Suprapubic skin (tissue), 4 donors: ENCODE measurements at regions not wholly inside any gene's neighbourhood (a gene's known extent, or its start where the extent isn't known, plus 50 kb on each side); places are given as distances from the start of the nearest gene placed in this dataset.

Experiments
- DNase-seq, 2 donors: peaks; one replicate each; pipeline ENCODE4 v3.0.0-alpha.2; 2019; ENCODE audit warnings: low spot score in 2 of 2
- H3K27ac ChIP-seq: fragments of 200-600 bp; sonication (generic); one replicate; pipeline ENCODE4 v1.5.1; 2019
- H3K27me3 ChIP-seq: fragments of 200-600 bp; sonication (generic); one replicate; pipeline ENCODE4 v1.5.1; 2019
- H3K36me3 ChIP-seq: fragments of 200-600 bp; sonication (generic); one replicate; pipeline ENCODE4 v1.5.1; 2019
- H3K4me1 ChIP-seq: fragments of 200-600 bp; sonication (generic); one replicate; pipeline ENCODE4 v1.5.1; 2019
- H3K4me3 ChIP-seq: fragments of 200-600 bp; sonication (generic); one replicate; pipeline ENCODE4 v1.5.1; 2019; ENCODE audit warnings: mild to moderate bottlenecking
- H3K9me3 ChIP-seq: fragments of 200-600 bp; sonication (generic); one replicate; pipeline ENCODE4 v1.5.1; 2019
- CTCF ChIP-seq, 2 donors: fragments of 200-600 bp in 1 of 2; fragments of 450-650 bp in 1 of 2; sonication (generic) in 1 of 2; IDR thresholded peaks; one replicate each; pipeline ENCODE4 v1.5.1; 2016 to 2019; ENCODE audit warnings: antibody characterized with exemption in 2 of 2, mild to moderate bottlenecking in 1 of 2, moderate library complexity in 1 of 2
- EP300 ChIP-seq: sonication (generic); formaldehyde crosslinking; IDR thresholded peaks from one replicate; pipeline ENCODE4 v1.6.1; 2017; ENCODE audit warnings: antibody characterized with exemption
- POLR2A ChIP-seq, 2 donors: fragments of 450-650 bp; IDR thresholded peaks; one replicate each; pipeline ENCODE4 v1.6.1; 2017; ENCODE audit warnings: antibody characterized with exemption in 2 of 2, mild to moderate bottlenecking in 2 of 2, moderate library complexity in 2 of 2
- POLR2AphosphoS5 ChIP-seq, 3 donors: sonication (generic); formaldehyde crosslinking; IDR thresholded peaks; one replicate each; pipeline ENCODE4 v1.6.1; 2017; ENCODE audit warnings: antibody characterized with exemption in 3 of 3
- WGBS: methylation state at CpG from one replicate; pipeline ENCODE4 v1.1.5; 2018; 5-methylcytosine and 5-hydroxymethylcytosine counted together

GRCh38 chr16:9381399-9381798 lies 290.0 kb downstream of the HAPSTR1 start:
- Histone ChIP-seq H3K27ac (no peak overlapping the region), H3K36me3 (no peaks in the 10 kb centered on the region), H3K4me3 (no peak overlapping the region), H3K27me3 (no peaks in the 10 kb centered on the region), H3K9me3 (no peaks in the 10 kb centered on the region), H3K4me1 (no peaks in the 10 kb centered on the region)
- DNase-seq: no peak
- no peak for TF ChIP-seq CTCF (IDR thresholded peaks at IDR 0.05)
- no peak for TF ChIP-seq POLR2A (IDR thresholded peaks at IDR 0.05)
- no peak for TF ChIP-seq POLR2AphosphoS5 (IDR thresholded peaks at IDR 0.05)
- no peak for TF ChIP-seq EP300
- WGBS: 81% methylated on average over 6 of the region's 6 CpGs

- WGBS: 71% methylated on average over 4 of the region's 4 CpGs
- Histone ChIP-seq H3K27ac (no peak overlapping the region), H3K9me3 (no peaks in the 10 kb centered on the region), H3K36me3 (no peaks in the 10 kb centered on the region), H3K27me3 (no peaks in the 10 kb centered on the region), H3K4me1 (no peaks in the 10 kb centered on the region), H3K4me3 (no peak overlapping the region)
- TF ChIP-seq CTCF (IDR thresholded peaks at IDR 0.05) (no peak), EP300 (no peak), POLR2A (IDR thresholded peaks at IDR 0.05) (no peak), POLR2AphosphoS5 (IDR thresholded peaks at IDR 0.05) (no peak)
- no peak for DNase-seq
Observed at GRCh38 chr16:9381905-9382304, 290.5 kb downstream of the HAPSTR1 start.

GRCh38 chr16:9383281-9383680 lies 291.8 kb downstream of the HAPSTR1 start:
- TF ChIP-seq CTCF (IDR thresholded peaks at IDR 0.05) (no peak), POLR2A (IDR thresholded peaks at IDR 0.05) (no peak)

GRCh38 chr16:9384141-9384540 lies 292.7 kb downstream of the HAPSTR1 start:
- Histone ChIP-seq H3K36me3 (no peaks in the 10 kb centered on the region), H3K9me3 (no peaks in the 10 kb centered on the region), H3K27ac (no peak overlapping the region), H3K4me1 (no peaks in the 10 kb centered on the region), H3K4me3 (no peak overlapping the region), H3K27me3 (no peaks in the 10 kb centered on the region)
- DNase-seq: no peak
- no peak for TF ChIP-seq POLR2A (IDR thresholded peaks at IDR 0.05)
- TF ChIP-seq CTCF (IDR thresholded peaks at IDR 0.05): no peak
- no peak for TF ChIP-seq EP300
- no peak for TF ChIP-seq POLR2AphosphoS5 (IDR thresholded peaks at IDR 0.05)
- 54% methylated on average over 4 of the region's 4 CpGs for WGBS

More at GRCh38 chr16:9383281-9383680, 291.8 kb downstream of the HAPSTR1 start:
- Histone ChIP-seq H3K4me1 (no peaks in the 10 kb centered on the region), H3K36me3 (no peaks in the 10 kb centered on the region), H3K27ac (no peak overlapping the region), H3K4me3 (no peak overlapping the region), H3K27me3 (no peaks in the 10 kb centered on the region), H3K9me3 (no peaks in the 10 kb centered on the region)
- 79% methylated on average over 3 of the region's 3 CpGs for WGBS
- DNase-seq: no peak

- TF ChIP-seq POLR2AphosphoS5 (IDR thresholded peaks at IDR 0.05) (no peak), EP300 (no peak), POLR2A (IDR thresholded peaks at IDR 0.05) (no peak), CTCF (IDR thresholded peaks at IDR 0.05) (no peak)
Observed at GRCh38 chr16:9389543-9390207, 298.2 kb downstream of the HAPSTR1 start.

More at GRCh38 chr16:9389543-9390207, 298.2 kb downstream of the HAPSTR1 start:
- H3K9me3 ChIP-seq: no peaks in the 10 kb centered on the region
- no peak for DNase-seq
- no peak overlapping the region for H3K4me3 ChIP-seq
- H3K27ac ChIP-seq: no peak overlapping the region
- no peaks in the 10 kb centered on the region for H3K4me1 ChIP-seq
- H3K36me3 ChIP-seq: no peaks in the 10 kb centered on the region
- 100% methylated on average over 1 of the region's 1 CpG for WGBS
- no peaks in the 10 kb centered on the region for H3K27me3 ChIP-seq
